Right lobe of liver (tissue), 4 donors: ENCODE measurements at regions not wholly inside any gene's neighbourhood (a gene's known extent, or its start where the extent isn't known, plus 50 kb on each side); places are given as distances from the start of the nearest gene placed in this dataset.

Experiments
- POLR2A ChIP-seq: fragments of 450-650 bp; IDR thresholded peaks from one replicate; pipeline ENCODE4 v1.6.1; 2017; ENCODE audit warnings: antibody characterized with exemption, mild to moderate bottlenecking
- TF ChIP-seq, protein P1 (sequence below), 4 donors: fragments of 200-600 bp in 3 of 4; fragments of 450-650 bp in 1 of 4; IDR thresholded peaks; one replicate each; pipeline versions ENCODE4 v1.5.1 to v1.8.0; 2016 to 2022; ENCODE audit warnings: antibody characterized with exemption in 4 of 4, mild to moderate bottlenecking in 2 of 4
- donor health status: DM: no; HTN: no; CAD: no.
- donor health status: DM: no; HTN: no; CAD: no.
- donor health status: DM: no; HTN: yes; CAD: no.

- TF ChIP-seq, protein P1, sequence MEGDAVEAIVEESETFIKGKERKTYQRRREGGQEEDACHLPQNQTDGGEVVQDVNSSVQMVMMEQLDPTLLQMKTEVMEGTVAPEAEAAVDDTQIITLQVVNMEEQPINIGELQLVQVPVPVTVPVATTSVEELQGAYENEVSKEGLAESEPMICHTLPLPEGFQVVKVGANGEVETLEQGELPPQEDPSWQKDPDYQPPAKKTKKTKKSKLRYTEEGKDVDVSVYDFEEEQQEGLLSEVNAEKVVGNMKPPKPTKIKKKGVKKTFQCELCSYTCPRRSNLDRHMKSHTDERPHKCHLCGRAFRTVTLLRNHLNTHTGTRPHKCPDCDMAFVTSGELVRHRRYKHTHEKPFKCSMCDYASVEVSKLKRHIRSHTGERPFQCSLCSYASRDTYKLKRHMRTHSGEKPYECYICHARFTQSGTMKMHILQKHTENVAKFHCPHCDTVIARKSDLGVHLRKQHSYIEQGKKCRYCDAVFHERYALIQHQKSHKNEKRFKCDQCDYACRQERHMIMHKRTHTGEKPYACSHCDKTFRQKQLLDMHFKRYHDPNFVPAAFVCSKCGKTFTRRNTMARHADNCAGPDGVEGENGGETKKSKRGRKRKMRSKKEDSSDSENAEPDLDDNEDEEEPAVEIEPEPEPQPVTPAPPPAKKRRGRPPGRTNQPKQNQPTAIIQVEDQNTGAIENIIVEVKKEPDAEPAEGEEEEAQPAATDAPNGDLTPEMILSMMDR (IDR thresholded peaks at IDR 0.05) = no peak
- TF ChIP-seq POLR2A = no peak
Observed at GRCh38 chr5:13107537-13107936, 837.0 kb downstream of the DNAH5 start.
